ENCODE measurements at regions not wholly inside any gene's neighbourhood (a gene's known extent, or its start where the extent isn't known, plus 50 kb on each side); places are given as distances from the start of the nearest gene placed in this dataset.

- DNase-seq, result no peak
- no peaks in the 10 kb centered on the region for H3K79me2 ChIP-seq (ENCODE audit: low read length)
- TF ChIP-seq, protein P1, sequence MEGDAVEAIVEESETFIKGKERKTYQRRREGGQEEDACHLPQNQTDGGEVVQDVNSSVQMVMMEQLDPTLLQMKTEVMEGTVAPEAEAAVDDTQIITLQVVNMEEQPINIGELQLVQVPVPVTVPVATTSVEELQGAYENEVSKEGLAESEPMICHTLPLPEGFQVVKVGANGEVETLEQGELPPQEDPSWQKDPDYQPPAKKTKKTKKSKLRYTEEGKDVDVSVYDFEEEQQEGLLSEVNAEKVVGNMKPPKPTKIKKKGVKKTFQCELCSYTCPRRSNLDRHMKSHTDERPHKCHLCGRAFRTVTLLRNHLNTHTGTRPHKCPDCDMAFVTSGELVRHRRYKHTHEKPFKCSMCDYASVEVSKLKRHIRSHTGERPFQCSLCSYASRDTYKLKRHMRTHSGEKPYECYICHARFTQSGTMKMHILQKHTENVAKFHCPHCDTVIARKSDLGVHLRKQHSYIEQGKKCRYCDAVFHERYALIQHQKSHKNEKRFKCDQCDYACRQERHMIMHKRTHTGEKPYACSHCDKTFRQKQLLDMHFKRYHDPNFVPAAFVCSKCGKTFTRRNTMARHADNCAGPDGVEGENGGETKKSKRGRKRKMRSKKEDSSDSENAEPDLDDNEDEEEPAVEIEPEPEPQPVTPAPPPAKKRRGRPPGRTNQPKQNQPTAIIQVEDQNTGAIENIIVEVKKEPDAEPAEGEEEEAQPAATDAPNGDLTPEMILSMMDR (conservative IDR thresholded peaks at IDR 0.05; ENCODE audit: low read depth, low read length), result no peak
- TF ChIP-seq EZH2 (IDR thresholded peaks at IDR 0.05; ENCODE audit: low read length, unreplicated experiment), result no peak
- no peak for TF ChIP-seq EZH2phosphoT487 (IDR thresholded peaks at IDR 0.05; ENCODE audit: borderline replicate concordance, low read length)
- no peaks in the 10 kb centered on the region for H4K20me1 ChIP-seq (ENCODE audit: low read length)
- no peaks in the 10 kb centered on the region for H3K27me3 ChIP-seq (ENCODE audit: low read length)
- peak overlapping the region; percentile 73 for H3K27ac ChIP-seq (ENCODE audit: low read length)
- H3K4me3 ChIP-seq (ENCODE audit: low read length), result no peak overlapping the region
- H3K9me3 ChIP-seq (ENCODE audit: low read length), result no peaks in the 10 kb centered on the region
- no peaks in the 10 kb centered on the region for H3F3A ChIP-seq (ENCODE audit: low read length, unreplicated experiment)
- peak overlapping the region; percentile 19; the same call in 1 of the 2 replicates for H3K9ac ChIP-seq (ENCODE audit: low read length)
- BruUV-seq (replicated peaks), result no TSS peak
- POLR2A ChIA-PET (ENCODE audit: unreplicated experiment), result no interaction called here
- H2AFZ ChIP-seq (ENCODE audit: low read length), result no peak overlapping the region
- intact Hi-C loops (cut with micrococcal nuclease), result no loop called here
- peaks cover 52% of the 10 kb centered on the region for H3K4me1 ChIP-seq (ENCODE audit: insufficient read depth, low read length)
- no peak for ATAC-seq
- 0 out of 2 replicates have a peak overlapping the region, but pooled peaks have one; percentile 34 for H3K4me2 ChIP-seq (ENCODE audit: low read length)
- no peaks in the 10 kb centered on the region for H3K9me2 ChIP-seq (replicated peaks; ENCODE audit: low read length)
- CTCF ChIA-PET, result no interaction called here
- no peaks in the 10 kb centered on the region for H3K36me3 ChIP-seq (ENCODE audit: low read depth, low read length)
Measured at GRCh38 chr20:57791178-57791962, 81.6 kb upstream of the PMEPA1 start.

DNA sequence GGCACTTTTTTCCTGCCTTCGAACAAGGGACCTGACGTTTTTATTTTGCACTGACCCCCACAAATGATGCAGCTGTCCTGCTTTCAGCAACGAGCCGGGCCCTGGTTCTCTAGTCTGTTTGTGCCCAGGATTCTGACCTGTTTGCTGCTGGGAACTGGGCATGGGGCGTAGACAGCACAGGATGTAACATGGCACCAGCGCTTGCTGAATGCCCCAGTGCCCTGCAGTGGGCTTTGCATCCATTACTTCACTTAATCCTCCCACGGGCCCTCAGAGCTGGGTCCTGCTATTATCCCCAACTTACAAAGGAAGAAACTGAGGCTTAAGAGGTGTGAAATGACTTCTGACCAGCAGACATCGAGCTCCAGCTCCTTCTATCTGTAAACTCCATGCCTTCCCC lies 80.4 kb upstream of the PMEPA1 start:
- Histone ChIP-seq H3K27me3 (ENCODE audit: low read length) (no peaks in the 10 kb centered on the region), H4K20me1 (ENCODE audit: low read length) (no peaks in the 10 kb centered on the region), H3K9me2 (replicated peaks; ENCODE audit: low read length) (no peaks in the 10 kb centered on the region), H3K9me3 (ENCODE audit: low read length) (no peaks in the 10 kb centered on the region), H3K36me3 (ENCODE audit: low read depth, low read length) (no peaks in the 10 kb centered on the region), H3F3A (ENCODE audit: low read length, unreplicated experiment) (no peaks in the 10 kb centered on the region), H3K27ac (ENCODE audit: low read length) (no peak overlapping the region), H3K4me1 (ENCODE audit: insufficient read depth, low read length) (peaks cover 41% of the 10 kb centered on the region), H3K9ac (ENCODE audit: low read length) (no peak overlapping the region), H3K79me2 (ENCODE audit: low read length) (no peaks in the 10 kb centered on the region), H2AFZ (ENCODE audit: low read length) (no peak overlapping the region), H3K4me2 (ENCODE audit: low read length) (no peak overlapping the region), H3K4me3 (ENCODE audit: low read length) (no peak overlapping the region)
- CTCF ChIA-PET, result no interaction called here
- no peak for ATAC-seq
- POLR2A ChIA-PET (ENCODE audit: unreplicated experiment), result no interaction called here
- TF ChIP-seq, protein P1 (conservative IDR thresholded peaks at IDR 0.05; ENCODE audit: low read depth, low read length), result no peak
- no peak for TF ChIP-seq EZH2 (IDR thresholded peaks at IDR 0.05; ENCODE audit: low read length, unreplicated experiment)
- no peak for TF ChIP-seq EZH2phosphoT487 (IDR thresholded peaks at IDR 0.05; ENCODE audit: borderline replicate concordance, low read length)
- intact Hi-C loops (cut with micrococcal nuclease), result no loop called here
- DNase-seq, result no peak
- no TSS peak for BruUV-seq (replicated peaks)

GRCh38 chr20:57788936-57789613 lies 79.3 kb upstream of the PMEPA1 start:
- H3K27ac ChIP-seq (ENCODE audit: low read length), result no peak overlapping the region
- no peaks in the 10 kb centered on the region for H3K36me3 ChIP-seq (ENCODE audit: low read depth, low read length)
- CTCF ChIA-PET, result no interaction called here
- no peak overlapping the region for H3K9ac ChIP-seq (ENCODE audit: low read length)
- no peaks in the 10 kb centered on the region for H3K79me2 ChIP-seq (ENCODE audit: low read length)
- H3K4me2 ChIP-seq (ENCODE audit: low read length), result no peak overlapping the region
- no peak overlapping the region for H2AFZ ChIP-seq (ENCODE audit: low read length)
- H3K4me1 ChIP-seq (ENCODE audit: insufficient read depth, low read length), result peaks cover 30% of the 10 kb centered on the region
- intact Hi-C loops (cut with micrococcal nuclease), result no loop called here
- no peak overlapping the region for H3K4me3 ChIP-seq (ENCODE audit: low read length)
- POLR2A ChIA-PET (ENCODE audit: unreplicated experiment), result no interaction called here
- no peaks in the 10 kb centered on the region for H3F3A ChIP-seq (ENCODE audit: low read length, unreplicated experiment)
- BruUV-seq (replicated peaks), result no TSS peak
- ATAC-seq, result no peak
- TF ChIP-seq EZH2phosphoT487 (IDR thresholded peaks at IDR 0.05; ENCODE audit: borderline replicate concordance, low read length) (no peak), EZH2 (IDR thresholded peaks at IDR 0.05; ENCODE audit: low read length, unreplicated experiment) (no peak)
- TF ChIP-seq, protein P1 (conservative IDR thresholded peaks at IDR 0.05; ENCODE audit: low read depth, low read length), result no peak
- H3K9me2 ChIP-seq (replicated peaks; ENCODE audit: low read length), result no peaks in the 10 kb centered on the region
- no peaks in the 10 kb centered on the region for H3K27me3 ChIP-seq (ENCODE audit: low read length)
- no peak for DNase-seq
- no peaks in the 10 kb centered on the region for H4K20me1 ChIP-seq (ENCODE audit: low read length)
- H3K9me3 ChIP-seq (ENCODE audit: low read length), result no peaks in the 10 kb centered on the region
